Esophagus squamous epithelium (tissue), 4 donors: ENCODE measurements at regions not wholly inside any gene's neighbourhood (a gene's known extent, or its start where the extent isn't known, plus 50 kb on each side); places are given as distances from the start of the nearest gene placed in this dataset.

ENCODE experiments used
- CTCF ChIP-seq, 6 experiments: fragments of 450-650 bp in 4 of 6; fragments of 200-600 bp in 2 of 6; sonication (generic) in 2 of 6; IDR thresholded peaks; one replicate each; pipeline ENCODE4 v1.5.1; 2016 to 2019; ENCODE audit warnings: antibody characterized with exemption in 6 of 6, mild to moderate bottlenecking in 4 of 6, moderate library complexity in 4 of 6
- POLR2A ChIP-seq, 4 donors: fragments of 450-650 bp; IDR thresholded peaks; one replicate each; pipeline ENCODE4 v1.6.1; 2017; ENCODE audit warnings: antibody characterized with exemption in 4 of 4, mild to moderate bottlenecking in 4 of 4, moderate library complexity in 3 of 4

DNA sequence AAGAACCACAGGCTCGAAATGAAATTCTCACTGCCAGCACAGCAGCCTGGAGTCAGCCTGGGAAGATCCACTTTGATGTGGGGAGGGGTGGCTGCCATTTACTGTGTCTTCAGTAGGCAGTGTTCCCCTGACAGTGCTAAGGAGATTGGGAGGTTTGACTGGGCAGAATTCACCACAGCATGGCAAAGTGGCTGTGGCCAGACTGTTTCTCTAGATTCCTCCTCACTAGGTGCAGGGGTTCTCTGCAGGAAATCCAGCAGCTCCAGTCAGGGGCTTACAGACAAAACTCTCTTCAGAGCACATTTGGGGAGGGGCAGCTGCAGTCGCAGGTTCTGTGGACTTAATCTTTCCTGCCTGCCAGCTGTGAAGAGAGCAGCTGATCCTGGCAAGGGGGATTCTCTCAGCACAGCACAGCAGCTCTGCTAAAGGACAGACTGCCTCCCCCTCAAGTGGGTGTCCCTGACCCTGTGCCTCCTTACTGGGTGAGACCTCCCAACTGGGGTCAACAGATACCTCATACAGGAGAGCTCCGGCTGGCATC, 1174.0 kb downstream of the RAPGEF2 start:
- no peak for TF ChIP-seq CTCF (IDR thresholded peaks at IDR 0.05)
- TF ChIP-seq POLR2A (IDR thresholded peaks at IDR 0.05) = no peak
